HS-27A (cell line): ENCODE measurements at regions not wholly inside any gene's neighbourhood (a gene's known extent, or its start where the extent isn't known, plus 50 kb on each side); places are given as distances from the start of the nearest gene placed in this dataset.
"Not testable (repeated sequence)": the region's sequence is repeated elsewhere in the genome, so short reads cannot be mapped to it uniquely, and the experiment has no call there.

Source experiments
- DNase-seq: peaks from one replicate; pipeline ENCODE4 v3.0.0-alpha.2; 2012; ENCODE audit warnings: low read depth, missing footprints

DNA sequence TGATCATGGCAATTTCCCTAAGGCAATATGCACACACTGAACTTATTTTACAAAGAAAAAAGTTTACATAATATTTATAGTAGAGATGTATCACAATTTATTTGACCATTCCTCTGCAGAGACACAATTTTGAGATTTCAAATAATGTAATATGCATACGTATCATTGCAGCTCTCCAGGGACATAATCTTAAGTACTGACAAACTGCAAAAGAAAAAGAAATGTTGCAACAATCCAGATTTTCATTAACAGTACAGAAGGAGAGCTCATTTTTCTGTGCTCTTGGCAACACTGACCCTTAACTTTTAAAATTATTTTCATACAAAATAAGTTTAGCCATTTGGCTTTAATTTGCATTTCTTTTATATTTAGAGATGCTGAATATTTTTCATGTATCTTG is 710.2 kb upstream of the SLC39A10 start:
- DNase-seq = no peak

DNA sequence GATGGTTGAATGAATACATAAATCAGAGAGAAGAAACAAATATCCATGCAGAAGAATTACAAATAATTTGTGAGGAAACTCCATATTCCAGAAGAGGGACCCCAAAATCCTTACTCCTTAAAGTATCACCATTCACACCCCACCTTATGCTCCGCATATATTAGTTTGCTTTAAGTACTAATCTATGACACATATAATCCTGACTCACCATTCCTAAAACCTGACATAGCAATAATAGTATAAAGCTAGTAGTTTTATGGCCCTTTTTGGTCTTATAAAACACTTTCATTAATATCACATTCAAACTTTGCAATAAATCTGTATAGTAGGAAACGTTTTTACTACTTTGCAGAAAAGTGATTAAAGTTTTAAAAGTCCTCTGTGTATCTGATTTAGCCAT is 719.0 kb upstream of the SLC39A10 start:
- DNase-seq = no peak

DNA sequence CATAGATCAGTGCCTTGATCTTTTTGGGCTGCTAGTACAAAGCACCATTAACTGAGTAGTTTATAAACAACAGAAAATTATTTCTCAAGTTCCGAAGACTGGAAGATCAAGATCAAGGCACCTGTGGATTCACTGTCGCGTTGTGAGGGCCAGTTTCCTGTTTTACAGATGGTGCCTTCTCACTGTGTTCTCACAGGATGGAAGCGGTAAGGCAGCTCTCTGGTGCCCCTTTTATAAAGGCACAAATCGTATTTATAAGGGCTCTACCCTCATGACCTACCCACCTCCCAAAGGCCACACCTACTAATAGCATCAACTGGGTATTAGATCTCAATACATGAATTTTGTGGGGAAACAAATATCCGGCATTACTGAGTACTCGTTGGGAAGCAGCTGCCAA is 729.5 kb upstream of the SLC39A10 start:
- DNase-seq = no peak

DNA sequence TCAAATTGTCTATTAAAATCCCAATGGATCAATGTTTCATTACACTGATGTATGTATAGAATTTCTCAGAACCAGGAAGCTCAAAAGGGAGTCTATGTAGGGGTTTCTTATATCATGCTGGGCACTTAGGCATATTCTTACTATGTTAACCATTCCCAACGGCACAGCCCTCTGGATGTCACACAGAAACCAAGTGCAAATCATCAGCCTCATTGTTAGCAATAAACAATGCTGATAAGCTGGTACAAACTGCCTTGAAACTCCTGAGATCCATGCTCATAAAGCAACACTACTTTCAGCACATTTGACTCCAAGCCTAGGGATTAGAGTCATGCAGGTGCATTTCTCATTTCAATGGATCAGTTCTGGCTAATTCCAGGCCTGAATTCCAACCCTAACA is 730.2 kb upstream of the SLC39A10 start:
- DNase-seq = no peak

DNA sequence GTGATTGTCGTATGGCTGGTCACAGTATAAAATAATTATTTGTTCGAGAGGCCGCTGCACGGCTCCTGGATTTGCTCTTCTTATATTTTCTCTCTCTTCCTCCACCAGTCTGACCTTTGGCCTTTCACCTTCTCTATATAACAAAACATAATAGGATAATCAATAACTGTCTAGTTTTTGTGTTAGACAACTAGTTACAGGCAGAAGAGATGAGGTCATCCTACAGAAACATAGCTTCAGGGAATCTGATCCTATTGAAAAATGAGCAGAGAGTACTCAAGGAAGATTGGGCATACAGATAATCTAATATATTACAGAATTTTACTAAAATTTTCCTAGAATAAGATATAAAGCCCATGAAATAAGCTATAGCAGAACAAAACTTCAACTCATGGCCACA is 731.3 kb upstream of the SLC39A10 start:
- DNase-seq = no peak

DNA sequence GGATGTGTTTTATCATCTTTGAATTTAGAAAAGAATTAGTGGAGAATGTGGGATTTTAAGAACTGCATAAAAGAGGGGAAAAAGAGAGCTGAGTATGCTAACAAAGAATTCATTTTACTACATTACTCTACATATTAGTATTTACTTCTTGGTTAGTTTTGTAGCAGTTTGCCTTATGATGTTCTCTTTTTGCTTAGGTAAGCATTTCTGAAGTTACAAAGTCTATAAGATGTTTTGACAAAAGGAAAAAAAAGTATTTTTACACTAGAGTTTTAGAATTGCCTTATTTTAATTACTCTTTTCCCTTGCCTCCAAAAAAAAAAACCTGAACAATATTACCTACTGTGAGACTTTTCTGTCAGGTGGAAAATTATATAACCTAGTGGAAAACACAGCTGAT is 739.5 kb upstream of the SLC39A10 start:
- no peak for DNase-seq

DNA sequence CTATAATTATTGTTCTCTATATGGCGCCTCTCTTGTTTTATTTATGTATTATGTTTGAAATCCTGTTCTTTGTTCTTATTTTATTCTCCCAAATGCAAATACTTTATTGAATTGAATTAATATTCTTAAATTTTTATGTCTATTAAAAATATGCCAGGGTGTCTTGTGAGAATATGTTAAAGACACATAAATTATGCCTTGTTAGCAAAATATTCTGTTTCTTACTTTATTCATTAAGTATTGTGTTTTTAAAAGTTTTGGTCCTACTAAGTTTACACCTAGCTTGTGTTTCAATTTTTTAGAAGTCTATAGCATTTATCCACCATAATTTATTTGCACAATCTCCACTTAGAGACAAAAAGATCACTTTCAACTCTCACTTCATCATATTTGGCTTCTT is 741.5 kb upstream of the SLC39A10 start:
- DNase-seq = no peak

DNA sequence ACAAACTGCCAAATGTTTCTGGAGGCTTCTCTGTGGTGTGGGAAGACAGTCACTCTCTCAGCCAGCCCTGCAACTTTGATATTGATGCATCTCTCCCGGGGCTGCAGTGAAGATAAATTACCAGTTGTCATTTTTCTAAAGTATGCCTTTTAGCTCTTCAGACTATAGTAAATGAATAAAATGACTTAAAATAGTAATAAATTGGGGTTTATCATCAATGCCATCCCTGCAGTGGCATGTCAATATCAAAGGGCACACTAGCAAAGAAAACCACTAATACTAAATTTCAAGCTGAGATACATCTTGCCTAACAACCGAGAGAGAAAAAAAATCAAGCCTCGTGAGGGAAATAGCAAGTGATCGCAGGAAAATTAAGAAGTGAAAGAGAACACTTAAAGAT is 749.5 kb upstream of the SLC39A10 start:
- DNase-seq = no peak

DNA sequence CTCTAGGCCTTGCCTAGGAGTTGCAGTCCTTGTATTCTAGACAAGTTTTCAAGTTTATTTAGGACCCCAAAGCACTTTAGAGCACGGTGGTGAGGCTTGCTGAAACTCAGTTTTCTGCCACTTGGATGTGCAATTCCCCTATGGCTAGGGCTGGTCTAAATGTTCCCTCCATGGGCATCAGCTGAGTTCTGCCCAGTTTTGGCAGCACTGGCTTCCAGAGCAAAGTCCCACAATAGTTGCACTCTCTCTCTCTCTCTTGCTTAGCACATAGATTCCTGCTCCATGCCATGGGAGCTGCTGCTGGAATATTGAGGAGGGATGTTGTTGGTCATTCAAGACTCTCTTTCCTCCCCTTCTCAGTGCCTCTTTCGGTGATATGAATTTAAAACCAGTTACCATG is 760.2 kb upstream of the SLC39A10 start:
- DNase-seq = no peak

DNA sequence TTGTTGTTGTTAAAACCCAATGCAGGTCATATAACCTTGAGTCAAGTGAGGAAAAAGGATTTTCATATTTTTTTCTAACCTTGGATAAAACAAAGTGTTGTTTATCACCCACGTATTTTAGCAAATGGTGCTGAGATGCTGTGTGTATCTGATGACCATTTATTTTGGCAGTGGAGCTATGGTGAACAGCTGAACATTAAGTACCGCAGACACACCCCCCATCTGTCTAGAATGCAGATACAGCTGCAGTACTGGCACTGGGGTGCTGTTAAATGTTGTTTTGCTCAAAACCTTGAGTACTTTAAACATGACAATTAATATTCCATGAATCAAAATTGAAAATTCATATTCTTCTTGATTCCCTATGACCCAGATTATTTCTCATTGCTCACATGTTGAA is 773.3 kb upstream of the SLC39A10 start:
- DNase-seq = no peak

DNA sequence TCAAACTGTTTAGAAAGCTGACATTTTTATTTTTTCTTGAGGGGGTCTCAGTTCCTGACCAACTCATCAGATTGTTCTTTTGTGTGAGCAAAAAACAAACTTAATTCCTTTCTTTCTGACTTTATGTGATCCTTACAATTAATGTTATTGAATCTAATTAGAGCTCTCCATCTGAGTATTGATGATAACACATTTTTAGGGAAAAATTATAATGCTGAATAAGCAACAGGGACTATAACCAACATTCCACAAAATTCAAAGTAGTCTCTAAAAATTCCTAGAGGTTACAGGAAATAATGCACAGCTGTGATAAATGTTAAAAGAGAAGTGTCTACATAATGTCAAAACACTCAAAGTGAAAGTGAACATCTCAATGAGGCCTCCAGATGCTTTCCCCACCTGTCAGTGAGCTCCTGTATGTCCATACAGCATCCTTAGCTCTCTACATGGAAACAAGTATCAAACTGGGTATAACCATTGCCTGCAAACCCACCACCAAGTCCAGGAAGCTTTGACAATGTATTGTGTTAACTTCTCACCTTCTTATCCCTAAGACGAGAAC is 786.0 kb upstream of the SLC39A10 start:
- no peak for DNase-seq

DNA sequence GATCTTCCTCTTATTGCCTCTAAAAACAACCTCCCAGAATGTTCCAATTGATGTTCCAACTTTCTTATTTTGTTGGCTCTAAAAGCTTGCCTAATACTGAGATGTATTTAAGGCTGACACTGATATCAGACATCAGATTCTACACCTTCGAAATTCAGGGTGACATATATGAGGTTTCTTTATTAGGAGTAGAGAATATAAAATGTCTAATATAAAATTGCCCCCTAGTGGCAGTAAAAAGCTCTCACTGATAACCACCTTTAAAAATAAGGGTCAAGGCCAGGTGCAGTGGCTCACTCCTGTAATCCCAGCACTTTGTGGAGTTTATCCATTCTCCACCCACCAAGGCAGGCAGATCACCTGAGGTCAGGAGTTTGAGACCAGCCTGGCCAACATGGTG is 789.7 kb upstream of the SLC39A10 start:
- no peak for DNase-seq

DNA sequence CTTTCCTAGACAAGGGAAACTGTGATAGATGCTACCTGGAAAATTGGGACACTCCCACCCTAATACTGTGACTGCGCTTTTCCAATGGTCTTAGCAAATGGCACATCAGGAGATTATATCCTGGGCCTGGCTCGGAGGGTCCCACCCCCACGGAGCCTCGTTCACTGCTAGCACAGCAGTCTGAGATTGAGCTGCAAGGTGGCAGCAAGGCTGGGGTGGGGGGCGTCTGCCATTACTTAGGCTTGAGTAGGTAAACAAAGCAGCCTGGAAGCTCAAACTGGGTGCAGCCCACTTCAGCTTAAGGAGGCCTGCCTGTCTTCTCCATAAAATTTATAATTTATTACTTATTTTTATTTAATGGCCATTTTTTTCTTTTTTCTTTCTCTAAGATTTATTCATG is 802.1 kb upstream of the SLC39A10 start:
- no peak for DNase-seq

DNA sequence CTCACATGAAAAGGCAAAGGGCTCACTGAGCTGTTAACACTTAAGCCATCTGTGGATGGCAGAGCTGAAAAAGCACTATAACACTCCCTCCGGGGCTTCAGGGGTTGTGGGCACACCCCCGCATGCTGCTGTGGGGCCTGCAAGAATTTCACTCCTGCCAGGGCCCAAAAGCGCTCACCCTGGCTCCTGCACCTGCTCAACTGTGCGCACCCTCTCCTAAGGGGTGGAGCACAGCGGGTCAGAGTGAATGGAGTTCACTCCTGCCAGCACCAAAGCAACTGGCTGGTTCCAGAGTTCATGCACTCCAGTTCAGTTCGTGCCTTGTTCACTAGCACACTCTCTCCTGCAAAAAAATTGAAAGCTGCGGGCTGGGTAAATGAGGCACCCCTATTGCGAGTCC is 814.2 kb upstream of the SLC39A10 start:
- DNase-seq = no peak

DNA sequence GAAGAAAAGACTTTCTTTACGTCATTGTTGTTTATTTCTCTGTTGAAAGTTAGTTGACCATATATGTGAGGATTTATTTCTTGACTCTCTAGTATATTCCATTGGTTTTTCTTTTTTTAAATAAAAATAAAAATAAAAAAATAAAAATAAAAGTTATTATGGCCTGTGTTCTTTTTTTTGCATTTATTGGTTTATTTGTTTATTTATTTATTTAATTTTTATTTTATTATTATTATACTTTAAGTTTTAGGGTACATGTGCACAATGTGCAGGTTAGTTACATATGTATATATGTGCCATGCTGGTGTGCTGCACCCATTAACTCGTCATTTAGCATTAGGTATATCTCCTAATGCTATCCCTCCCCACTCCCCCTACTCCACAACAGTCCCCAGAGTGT is 822.7 kb upstream of the SLC39A10 start:
- DNase-seq = not testable (repeated sequence)

DNA sequence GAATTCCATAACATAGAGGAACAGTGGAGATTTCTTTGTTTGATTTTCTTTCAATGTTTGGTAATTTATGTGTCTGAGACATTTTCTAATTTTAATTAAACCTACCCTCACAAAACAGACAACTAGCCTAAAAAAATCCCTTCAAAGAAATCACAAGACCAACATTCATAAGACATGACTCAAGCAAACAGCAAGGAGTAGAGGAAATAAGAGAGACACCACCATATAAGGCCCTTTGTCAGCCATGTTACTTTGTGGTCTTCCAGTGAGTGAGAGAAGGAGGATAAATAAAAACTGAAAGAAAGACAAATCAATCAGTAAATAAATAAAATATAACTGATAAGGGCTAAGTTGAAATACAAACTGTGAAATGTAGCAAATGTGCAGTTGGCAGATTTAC is 830.8 kb upstream of the SLC39A10 start:
- DNase-seq = no peak

DNA sequence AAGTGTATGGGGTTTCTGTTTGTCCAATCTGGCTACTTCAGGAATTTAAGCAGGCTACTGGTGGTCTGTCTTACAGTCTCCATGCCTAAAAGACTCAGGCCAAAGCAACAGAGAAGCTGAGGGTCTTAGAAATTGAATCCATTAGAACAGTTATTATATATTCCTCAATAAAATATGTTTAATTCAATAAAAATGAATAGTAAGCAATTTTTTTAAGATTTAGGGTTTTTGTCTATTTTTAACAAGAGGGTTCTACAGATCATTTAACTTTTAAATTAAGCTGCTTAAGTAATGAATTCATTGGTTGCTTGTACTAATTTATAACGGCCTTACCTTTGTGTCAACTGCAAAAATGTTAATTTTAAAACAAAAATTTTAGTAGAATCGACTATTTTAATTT is 832.6 kb upstream of the SLC39A10 start:
- DNase-seq = no peak

DNA sequence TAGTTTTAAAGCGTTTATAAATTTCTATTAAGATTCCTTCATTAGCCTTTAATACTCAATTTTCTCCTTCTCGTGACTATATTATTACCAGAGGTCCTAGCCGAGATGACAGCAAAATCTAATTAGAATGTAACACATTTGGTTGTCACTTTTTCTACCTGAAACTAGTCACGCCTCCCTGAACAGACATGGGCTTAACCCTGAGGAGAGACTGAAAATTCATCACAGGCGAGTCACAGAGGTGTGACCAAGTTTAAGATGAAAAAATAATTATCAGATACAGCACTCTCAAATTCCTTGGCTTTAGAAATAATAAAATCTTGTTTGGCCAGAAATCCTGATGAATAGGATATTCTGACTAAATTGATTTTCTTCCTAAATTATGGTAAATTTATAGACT is 834.4 kb upstream of the SLC39A10 start:
- no peak for DNase-seq

DNA sequence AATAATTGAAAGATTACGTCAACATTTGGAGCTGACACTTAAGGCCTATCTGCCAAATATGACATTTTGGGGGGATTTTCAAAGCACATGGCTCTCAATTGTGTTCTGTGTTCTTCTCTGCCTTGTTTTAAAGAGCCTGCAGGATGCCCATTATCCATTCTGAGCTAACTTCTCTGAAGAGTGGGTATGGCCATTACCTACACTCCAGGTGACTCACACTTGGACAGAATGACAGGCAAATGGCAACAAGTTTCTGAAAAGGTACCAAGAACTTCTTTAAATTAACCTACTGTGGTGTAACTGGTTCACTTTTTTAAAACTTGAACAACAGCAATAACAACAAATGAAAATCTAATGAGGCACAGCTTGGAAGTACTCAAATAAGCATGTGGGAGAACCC is 834.9 kb upstream of the SLC39A10 start:
- DNase-seq = no peak

DNA sequence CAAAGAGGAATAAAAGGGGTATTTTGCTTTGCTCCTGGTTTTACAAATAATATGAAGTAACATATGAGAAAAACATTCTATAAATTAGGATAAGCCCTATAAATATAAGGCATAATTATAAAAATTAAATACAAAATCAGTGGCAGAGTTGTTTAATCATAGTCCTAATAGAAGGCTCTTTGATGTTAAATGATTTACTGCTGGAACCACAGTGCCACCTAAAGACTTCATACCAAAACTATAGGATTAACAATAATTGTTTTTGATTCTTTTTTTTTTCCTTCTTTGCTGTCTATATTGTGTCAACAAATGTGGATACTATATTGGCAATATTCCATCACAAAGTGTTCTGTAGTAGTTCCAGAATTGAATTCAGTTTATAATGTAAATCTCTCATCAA is 837.7 kb upstream of the SLC39A10 start:
- no peak for DNase-seq

DNA sequence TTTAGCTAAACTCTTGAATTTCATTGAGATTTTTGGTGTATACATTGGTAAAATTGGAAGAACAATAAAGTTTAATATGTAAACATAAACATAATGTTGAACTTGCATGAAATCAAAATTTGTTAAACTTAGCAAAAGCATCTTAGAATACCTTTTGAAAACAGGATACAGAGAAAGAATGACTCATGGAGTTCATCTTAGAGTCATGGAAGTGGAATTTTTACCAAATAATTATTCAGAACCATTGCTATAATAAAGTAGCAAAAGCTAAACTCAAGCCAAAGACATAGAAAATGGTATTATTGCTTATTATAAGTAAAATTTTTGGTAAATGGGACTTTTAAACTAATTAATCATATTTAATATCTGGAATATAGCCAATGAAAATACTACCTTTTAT is 841.6 kb upstream of the SLC39A10 start:
- DNase-seq = no peak

DNA sequence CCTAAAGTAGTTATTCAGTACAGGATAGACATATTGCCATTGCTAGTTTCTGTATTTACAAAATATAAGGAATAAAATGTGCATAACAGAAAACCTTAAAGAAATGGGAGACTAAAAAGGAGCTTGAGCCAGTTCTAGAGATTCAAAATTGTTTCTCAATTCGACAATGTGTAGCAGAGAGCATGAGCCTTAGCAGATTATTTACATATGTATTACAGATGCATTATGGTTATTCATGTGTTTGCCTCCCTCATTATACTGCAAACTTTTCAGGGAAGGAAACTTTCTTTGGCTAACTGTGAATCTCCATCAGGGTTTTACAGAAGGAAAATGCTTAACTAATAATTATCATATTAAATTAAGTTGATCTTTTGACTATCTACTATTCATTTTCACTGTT is 854.4 kb upstream of the SLC39A10 start:
- no peak for DNase-seq

DNA sequence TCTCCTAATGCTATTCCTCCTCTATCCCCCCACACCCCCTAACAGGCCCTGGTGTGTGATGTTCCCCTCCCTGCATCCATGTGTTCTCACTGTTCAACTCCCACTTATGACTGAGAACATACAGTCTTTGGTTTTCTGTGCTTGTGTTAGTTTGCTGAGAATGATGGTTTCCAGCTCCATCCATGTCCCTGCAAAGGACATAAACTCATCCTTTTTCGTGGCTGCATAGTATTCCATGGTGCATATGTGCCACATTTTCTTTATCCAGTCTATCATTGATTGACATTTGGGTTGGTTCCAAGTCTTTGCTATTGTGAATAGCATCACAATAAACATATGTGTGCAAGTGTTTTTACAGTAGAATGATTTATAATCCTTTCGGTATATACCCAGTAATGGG is 870.0 kb upstream of the SLC39A10 start:
- DNase-seq = not testable (repeated sequence)

DNA sequence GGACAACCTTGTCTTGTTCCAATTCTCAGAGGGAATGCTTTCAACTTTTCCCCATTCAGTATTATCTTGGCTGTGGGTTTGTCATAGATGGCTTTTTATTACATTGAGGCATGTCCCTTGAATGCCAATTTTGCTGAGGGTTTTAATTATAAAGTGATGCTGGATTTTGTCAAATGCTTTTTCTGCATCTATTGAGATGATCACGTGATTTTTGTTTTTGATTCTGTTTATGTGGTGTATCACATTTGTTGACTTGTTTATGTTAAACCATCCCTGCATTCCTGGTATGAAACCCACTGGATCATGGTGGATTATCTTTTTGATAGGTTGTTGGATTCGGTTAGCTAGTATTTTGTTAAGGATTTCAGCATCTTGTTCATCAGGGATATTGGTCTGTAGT is 885.6 kb upstream of the SLC39A10 start:
- DNase-seq = not testable (repeated sequence)

DNA sequence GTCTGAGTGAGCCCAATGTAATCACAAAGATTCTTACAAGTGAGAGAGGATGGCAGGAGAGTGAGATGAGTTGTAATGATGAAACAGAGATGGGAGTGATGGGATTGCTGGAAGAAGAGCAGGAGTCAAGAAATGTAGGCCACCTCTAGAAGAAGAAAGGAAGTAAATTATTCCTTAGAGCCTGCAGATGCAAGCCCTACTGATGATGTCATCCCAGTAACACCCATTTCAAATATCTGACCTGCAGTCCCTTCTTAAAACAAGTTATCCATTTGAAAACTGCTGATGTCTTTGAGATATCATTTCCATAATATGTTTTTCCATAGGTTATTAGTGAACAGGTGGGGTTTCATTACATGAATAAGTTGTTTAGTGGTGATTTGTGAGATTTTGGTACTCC is 888.0 kb upstream of the SLC39A10 start:
- DNase-seq = no peak
